ENCODE measurements at regions not wholly inside any gene's neighbourhood (a gene's known extent, or its start where the extent isn't known, plus 50 kb on each side); places are given as distances from the start of the nearest gene placed in this dataset.
"Not testable (repeated sequence)": the region's sequence is repeated elsewhere in the genome, so short reads cannot be mapped to it uniquely, and the experiment has no call there.

DNA sequence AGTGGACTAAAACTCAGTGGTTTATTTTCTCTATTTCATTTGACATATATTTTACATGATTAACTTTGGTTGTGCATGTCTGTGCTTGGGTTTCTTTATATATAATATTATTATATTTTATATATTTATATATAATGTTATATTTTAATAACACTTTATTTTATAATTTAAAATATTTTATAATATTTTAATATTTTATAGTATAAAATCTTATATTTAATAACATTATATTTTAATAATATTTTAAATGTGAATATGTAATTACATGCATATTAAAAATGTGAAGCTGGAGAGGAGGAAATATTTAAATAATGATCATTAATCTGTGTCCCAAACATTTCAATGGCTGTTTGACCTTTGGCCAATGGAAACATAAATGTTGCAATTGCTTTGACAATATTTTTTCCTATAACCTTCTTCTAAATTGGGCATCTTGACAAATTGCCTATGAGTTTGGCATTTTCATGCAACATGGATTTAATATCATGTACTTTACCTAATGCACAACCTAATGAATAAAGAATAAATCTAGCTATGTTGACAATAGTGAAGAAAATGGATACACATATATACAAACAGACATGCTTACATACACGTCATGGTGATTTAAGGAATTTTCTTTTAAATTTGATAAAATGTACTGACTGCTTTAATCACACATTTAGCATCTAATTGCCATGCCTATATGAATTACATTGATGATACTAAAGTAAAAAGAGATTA lies 607.1 kb downstream of the SLITRK6 start:
- no peak for DNase-seq

DNA sequence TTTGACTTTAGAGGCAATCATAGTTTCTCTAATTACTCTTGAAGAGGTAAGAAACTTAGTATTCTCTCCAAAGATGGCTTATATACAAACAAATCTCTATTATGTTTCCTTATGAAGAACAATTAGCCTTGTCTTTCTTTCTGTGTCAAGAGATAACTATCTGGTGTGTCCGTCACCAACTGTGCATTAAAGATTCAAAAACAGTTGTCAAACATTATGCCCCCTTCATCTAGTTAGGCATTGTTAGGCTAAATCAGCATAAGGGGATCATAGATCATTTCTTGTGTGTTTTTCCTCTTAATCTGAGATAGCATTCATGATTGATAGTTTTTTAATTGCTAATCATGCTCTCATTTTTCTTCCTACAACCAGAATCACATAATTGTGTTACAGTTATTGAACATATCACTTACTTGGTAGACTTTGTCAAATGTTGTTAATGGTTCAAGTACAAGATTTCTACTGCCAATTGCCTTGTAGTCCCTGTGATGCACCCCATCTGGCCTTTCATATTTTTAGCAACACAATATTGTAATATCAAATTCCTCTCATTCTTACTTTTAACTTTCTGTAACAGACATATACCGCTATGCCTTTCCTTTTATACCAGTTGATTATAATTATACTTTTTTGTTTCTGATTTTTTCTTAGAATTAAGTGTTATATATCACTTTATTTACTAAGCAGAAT lies 612.7 kb downstream of the SLITRK6 start:
- DNase-seq: peak in 1 of 2 experiments; percentile 12

DNA sequence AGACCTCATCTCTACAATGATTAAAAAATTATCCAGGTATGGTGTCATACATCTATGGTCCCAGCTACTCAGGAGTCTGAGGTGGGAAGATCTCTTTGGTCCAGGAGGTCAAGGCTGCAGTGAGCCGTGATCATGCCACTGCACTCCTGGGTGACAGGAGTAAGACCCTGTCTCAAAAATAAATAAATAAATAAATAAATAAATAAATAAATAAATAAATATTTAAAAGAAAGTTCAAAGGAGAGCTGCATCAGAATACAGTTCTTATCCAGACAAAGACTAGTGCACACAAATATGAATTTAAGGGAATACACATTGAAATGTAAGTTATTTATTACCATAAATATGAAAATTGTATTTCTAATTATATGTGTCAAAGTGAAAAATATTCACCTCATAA lies 624.9 kb downstream of the SLITRK6 start:
- DNase-seq: no peak

DNA sequence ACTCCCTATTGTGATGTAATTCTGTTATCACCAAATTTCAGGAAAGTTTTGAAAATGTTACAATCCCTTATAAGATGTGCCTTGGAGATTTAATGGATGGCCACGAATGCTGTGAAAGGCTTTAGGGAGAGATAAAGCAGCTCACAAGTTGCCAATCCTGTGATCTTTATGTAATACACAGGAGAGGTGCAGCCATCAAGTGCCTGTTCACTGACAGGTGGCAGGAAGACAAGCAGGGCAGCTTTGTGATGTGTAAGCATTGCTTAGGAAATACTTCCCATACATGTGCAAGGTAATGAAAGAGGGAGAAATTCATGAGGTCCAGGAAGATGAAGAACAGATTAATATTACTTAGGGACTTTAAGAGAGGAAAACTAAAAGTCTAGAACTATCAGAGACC lies 628.8 kb downstream of the SLITRK6 start:
- DNase-seq: no peak

DNA sequence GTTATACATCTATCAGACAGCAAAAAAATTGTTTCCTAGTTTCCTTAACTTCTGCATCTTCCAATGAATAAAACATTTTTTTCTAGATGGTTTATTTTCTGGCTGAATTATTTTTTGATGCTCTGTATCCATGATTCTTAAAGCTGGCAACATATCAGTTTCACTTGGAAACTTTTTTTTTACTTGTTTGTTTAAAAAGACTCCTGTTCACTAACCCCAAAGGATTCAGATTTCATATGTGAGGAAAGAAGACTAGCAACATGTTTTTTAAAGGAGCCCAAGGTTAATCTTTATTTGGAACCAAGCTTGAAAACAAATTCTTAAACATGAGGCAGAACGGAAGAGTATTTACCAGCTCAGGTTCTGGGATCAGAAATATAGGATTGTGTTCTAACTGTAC lies 632.3 kb downstream of the SLITRK6 start:
- DNase-seq: no peak

DNA sequence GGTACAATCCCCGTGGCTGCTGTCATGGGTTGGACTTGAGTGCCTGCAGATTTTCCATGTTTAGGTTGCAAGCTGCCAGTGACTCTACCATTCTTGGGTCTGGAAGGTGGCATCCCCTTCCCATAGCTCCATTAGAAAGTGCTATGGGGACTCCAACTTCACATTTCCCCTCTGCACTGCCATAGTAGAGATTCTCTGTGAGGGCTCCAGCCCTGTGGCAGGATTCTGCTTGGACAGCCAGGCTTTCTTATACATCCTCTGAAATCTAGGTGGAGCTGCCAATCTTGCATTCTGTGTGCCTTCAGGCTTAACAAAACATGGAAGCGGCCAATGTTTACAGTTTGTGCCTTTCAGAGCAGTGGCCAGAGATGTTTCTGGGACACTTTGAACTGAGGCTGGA lies 636.2 kb downstream of the SLITRK6 start:
- DNase-seq: no peak

DNA sequence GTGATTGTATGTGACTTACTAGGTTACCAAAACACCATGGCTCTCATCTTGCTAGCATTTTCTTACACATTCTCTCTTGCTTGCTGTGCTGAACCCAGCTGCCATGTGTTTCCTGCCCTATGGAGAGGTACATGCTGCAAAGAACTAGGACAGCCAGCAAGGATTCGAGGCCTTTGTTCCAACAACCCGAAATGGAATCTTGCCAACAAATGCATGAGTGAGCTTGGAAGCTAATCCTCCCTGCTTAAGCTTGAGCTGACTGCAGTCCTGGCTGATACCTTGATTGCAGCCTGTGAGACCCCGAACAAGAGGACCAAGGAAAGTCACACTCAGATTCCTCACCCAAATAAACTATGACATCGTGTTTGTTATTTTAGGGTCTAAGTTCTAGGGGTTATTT lies 651.2 kb downstream of the SLITRK6 start:
- peak; percentile 65 to 73 for DNase-seq

DNA sequence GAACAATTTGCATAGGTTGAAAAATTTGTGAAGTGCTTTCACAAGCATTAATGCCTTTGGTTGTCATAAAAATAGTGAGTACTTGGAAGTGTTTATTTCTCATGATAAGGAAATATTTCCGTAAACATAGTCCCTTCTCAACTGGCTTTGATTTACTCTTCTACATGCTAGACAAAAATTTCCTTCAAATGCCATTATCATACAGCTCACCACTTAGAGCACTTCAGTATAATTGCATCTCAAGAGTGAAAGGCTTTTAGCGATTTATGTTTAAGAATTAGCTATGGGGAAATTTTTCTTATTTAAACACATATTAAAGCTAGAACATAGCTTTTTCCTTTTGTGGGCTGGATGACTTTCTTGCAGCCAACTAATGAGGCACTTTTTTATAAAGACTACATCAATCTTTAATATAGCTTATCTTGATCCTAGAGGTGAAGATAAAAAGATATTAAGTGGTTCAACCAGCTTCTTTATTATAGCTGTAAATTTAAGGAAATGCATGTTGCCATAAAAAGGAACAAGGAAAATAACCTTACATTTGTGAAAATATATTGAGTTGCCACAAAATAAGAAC lies 656.8 kb downstream of the SLITRK6 start:
- no peak for DNase-seq

DNA sequence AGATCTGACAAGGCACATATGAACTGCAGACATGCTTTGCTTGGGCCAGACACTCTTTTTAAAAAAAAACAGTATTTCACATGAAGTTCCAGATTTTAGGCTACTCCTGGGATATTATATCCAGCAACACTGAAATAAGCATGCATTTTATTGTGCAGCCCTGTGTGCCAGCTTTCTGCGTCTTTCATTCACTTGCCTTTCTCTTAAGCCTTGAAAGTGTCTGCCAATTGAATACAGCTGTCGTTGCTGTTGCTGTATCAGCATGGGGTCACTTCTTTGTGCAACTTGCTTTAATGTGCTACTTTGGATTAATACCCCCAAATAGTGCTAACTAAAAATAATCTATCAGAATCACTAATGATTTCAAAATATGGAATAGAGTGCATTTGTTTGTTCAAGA lies 657.8 kb downstream of the SLITRK6 start:
- DNase-seq: no peak

DNA sequence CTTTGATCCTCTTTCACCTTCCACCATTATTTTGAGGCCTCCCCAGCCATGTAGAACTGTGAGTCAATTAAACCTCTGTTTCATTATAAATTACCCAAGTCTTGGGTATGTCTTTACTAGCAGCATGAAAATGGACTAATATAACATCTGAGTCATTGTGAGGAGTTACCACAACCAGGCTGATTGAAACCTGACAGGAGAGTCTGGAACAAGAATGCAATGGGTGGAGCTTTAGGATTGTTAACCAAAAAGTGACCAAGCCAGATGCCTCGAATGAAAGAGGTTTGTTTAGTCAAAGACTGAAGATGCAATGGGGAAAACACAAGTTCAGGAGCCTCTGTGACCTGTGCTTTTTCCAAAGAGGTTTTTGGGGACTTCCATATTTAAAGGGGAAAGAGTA lies 659.0 kb downstream of the SLITRK6 start:
- DNase-seq: no peak

DNA sequence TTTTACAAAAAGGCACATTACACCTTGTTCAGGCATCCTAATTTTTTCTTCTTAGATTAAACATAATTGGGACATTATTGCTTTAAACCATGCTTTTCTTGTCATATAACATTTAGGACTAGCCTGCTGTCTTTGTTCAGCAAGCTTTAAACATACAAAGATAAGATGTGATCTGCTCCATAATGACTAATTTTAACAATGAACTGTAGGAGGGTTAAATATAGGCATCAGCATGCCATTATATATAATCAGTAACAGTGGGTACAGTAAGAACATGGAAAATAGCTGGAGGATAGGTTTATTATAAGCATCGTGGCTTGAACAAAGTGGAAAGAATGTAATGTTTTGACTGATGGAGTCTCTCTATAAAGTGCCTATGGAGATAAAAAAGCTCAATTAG lies 661.7 kb downstream of the SLITRK6 start:
- no peak for DNase-seq

DNA sequence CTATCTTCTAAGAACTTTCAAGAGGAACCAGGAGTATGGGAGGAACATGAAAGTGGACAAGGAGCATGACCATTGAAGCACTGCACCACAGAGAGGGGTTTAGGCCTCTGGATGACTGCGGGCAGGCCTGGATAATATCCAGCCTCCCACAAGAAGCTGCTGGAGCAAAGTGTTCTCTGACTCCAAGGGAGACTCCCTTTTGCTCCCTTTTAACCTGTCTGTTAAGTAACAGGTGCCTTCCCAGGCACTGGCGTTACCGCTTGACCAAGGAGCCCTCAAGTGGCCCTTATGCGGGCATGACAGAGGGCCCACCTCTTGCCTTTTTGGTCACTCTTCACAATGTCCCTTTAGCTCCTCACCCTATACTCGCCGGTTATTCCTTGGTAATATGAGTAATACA lies 666.2 kb downstream of the SLITRK6 start:
- DNase-seq: no peak

DNA sequence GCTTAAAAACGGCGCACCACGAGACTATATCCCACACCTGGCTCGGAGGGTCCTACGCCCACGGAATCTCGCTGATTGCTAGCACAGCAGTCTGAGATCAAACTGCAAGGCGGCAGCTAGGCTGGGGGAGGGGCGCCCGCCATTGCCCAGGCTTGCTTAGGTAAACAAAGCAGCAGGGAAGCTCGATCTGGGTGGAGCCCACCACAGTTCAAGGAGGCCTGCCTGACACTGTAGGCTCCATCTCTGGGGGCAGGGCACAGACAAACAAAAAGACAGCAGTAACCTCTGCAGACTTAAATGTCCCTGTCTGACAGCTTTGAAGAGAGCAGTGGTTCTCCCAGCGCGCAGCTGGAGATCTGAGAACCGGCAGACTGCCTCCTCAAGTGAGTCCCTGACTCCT lies 675.7 kb downstream of the SLITRK6 start:
- DNase-seq: not testable (repeated sequence)

DNA sequence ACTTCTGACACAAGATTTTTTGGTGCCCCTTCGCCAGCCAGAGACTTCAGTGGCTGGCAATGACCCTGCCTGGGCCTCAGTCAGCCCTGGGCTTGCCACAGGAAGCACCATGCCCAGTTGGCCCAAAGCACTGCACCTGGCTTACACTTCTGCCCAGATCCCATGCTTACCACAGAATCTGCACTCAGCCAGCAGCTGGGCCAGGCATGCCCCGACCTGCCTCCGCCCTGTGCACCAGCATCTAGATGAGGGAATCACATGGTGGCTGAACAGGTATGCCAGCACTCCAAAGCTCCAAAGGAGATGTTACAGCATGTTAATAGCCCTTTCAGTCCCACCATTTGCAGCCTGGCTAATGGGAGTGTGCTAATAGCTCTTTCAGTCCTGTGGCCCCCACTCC lies 690.9 kb downstream of the SLITRK6 start:
- DNase-seq: no peak

DNA sequence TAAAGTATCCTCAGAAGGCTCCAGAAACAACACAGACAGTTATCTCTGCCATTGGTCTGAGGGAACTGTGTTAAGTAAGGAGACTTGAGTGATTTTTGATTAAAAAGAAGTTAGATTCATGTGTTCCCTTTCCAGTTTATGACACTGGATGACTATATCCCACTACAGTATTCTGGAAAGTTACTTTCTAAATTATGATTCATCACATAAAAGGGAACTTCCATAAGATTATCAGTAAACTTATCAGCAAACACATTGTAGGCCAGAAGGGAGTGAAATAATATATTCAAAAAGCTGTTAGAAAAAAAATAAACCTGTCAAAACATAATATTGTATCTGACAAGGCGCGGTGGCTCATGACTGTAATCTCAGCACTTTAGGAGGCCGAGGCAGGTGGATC lies 700.0 kb downstream of the SLITRK6 start:
- DNase-seq: no peak

DNA sequence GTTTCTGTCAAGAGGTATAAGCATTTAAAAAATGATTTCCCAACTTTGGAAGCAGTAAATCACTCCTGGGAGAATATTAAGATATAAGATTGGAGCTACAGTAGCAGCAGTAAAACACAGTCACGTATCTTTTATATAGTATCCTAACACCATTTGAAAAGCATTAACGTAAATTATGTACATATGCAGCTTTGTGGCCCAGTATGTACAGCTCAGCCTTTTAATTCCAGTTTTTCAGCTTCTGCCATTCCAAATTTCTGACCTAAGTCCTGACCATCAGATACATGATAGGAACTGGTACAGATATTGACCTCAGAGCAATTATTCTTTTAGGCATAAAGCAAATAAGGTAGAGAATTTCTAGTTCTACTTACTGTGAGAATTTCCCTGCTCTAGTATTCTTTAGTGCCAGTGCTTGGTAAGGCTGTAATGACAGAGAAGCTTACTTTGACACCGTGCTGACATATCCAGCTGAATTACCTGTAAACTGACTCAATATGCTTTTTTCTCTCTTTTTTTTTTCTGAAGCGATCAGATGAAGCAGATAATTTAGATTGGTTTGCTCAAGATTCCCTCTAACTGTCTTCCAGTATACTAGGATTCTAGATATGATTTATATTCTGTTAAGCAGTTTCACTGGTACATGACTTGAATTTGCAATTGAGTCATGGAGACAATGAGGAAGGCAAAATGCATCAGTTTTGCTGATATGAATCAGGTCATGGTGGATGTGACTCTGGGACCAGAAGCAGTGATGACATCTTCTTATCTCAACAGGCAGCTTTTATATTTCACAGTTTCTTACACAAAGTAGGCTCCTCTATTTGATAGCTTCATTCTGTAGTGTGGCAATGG lies 703.6 kb downstream of the SLITRK6 start:
- no peak for DNase-seq

DNA sequence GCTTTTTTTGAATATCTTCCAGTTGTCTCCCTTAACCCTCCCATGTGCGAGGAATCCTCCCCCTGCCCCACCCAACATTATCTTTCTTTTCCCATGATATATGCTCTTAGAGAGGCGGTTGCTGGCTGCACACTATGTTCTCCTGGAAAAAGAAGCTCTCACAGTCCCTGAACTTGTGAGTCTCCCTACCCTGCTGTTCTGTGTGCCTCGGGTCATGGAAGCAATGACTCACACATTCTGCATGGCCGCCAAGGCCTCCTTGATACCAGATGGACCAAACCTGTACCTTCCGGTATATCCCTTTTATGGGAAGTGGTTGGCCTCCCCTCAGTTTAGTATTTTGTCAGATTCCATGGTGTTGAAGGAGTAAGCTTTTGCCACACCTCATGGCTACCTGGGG lies 705.4 kb downstream of the SLITRK6 start:
- DNase-seq: no peak

DNA sequence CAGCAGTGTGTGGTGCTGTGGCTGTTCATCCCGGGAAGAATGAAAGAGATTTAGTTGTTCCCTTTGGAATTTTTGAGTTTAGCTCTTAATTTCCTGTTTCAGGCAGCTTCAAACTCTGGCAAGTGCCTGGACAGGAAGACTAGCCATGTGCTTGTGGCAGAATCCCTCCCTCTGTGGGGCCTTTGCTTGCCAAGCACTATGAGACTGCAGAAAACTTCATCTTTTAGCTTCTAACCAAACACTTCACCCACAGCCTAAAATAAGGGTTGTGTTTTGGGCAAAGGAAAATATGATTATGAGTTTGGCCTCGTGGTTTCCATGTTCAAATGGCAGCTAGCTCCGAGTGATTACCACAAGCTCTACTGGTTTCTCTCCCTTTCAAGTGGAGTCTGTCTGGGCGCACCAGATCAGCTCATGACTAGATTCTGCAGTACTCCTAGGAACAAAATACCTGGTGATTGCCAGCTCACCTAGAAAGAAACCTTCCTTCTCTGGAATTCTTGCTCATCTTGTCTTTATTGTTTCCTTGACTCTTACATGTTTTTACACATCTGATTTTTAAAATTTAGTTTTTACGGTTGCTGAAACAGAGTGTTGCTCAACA lies 707.5 kb downstream of the SLITRK6 start:
- DNase-seq: no peak

DNA sequence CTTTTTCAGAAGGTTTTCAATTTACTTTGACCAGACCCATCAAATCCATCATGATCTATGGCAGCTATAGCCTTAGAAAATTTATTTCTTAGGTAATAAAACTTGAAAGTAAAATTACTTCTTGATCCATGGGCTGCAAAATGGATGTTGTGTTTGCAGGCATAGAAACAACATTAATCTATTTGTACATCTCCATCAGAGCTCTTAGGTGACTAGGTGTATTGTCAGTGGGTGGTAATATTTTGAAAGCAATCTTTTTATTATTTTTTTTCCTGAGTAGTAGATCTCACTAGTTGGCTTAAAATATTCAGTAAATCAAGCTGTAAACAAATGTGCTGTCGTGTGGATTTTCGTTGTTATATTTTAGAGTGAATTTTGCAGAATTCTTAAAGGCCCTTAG lies 710.0 kb downstream of the SLITRK6 start:
- DNase-seq: no peak

DNA sequence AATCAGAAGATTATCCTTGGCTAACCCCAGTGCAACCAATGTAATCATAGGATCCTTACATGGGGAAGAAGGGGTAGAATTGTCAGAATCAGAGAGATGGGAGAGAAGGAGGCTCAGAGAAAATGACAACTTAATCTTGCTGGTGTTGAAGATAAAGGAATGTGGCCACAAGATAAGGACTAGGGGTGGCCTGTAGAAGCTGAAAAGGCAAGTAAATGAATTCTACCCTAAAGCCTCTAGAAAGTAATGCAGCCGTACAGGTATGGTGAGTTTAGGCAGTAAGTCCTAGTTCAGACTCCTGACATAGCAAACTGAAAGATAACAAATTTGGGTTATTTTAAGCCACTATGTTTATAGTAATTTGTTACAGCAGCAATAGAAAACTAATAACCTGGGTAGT lies 718.5 kb downstream of the SLITRK6 start:
- no peak for DNase-seq

DNA sequence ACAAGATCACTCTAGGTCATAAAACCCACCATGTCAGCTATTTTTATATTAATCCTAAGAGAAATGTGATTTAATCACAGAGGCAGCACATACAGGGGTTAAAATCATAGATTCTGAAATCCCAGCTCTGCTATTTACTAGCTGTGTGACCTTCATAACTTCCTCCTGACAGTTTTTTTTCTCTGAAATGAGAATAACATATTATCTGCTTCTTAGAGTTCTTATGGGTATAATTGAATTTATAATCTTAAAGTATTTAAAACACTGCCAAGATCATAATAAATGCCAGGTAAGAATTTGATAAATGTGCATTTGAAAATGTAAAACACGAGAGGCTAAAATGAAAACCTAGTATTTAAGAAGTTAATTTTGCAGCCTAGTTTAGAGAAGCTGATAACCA lies 722.9 kb downstream of the SLITRK6 start:
- DNase-seq: no peak

DNA sequence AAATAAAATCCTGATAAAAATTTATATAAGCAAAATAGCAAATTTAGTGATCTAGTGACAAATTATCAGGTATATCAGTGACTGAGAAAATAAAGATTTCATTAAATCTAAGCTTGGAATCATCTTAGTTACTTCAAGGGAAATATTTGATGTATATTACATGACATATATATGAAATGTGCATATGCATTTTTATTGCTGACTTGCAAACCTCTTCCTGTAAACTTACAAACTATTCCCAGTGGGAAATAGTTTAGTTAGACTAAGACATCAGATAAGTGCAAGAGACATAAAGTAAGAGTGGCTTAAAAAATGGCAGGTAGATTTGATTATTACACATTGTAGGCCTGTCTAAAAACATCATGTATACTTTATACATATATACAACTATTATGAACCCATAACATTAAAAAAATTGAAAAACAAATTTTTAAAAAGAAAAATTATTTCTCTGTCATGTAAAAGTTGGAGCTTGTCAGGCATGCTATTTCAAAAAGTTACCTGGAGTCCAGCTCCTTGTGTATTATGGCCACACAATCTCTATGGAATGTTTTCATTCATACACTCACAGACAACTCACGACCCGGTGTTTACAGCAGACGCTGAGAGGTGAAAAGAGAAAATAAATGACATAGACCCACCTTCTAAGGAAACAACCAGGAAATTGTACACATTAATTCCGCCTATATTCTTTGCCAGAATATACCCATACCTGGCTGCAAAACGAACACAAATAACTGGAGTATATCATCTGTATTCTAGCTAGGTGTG lies 724.5 kb downstream of the SLITRK6 start:
- no peak for DNase-seq
